ENCODE measurements at regions not wholly inside any gene's neighbourhood (a gene's known extent, or its start where the extent isn't known, plus 50 kb on each side); places are given as distances from the start of the nearest gene placed in this dataset.

DNA sequence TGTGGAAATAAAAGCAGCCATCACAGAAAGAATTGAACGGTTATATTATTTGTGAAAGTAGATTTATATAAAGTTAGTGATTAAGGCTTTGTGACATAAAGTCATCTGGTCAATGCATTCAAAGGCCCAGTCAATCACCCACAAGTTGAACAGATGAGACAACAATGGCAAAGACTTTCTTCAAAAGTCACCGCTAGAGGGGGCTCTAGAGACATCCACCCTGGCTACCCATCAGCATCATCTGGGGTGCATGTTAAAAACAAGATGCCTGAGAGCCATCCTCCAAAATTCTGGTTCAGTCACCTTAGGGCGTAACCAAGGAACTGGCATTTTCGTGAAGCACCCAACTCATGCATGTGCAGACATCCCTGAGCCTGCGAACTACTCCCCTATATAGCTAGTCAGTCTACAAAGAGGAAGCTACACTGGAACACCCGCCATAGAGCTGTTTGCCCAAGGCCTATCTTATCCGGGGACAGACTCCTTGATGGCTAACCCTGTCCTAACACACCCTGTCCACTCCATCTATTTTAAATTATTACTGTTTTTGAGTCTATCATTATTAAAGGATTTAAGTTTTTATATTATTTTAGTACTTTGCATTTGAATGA, 970.5 kb downstream of the UQCRFS1 start:
- DNase-seq = peak; percentile 61

GRCh38 chr19:28239270-28239669, 973.7 kb downstream of the UQCRFS1 start:
- peak; percentile 12 for DNase-seq

DNA sequence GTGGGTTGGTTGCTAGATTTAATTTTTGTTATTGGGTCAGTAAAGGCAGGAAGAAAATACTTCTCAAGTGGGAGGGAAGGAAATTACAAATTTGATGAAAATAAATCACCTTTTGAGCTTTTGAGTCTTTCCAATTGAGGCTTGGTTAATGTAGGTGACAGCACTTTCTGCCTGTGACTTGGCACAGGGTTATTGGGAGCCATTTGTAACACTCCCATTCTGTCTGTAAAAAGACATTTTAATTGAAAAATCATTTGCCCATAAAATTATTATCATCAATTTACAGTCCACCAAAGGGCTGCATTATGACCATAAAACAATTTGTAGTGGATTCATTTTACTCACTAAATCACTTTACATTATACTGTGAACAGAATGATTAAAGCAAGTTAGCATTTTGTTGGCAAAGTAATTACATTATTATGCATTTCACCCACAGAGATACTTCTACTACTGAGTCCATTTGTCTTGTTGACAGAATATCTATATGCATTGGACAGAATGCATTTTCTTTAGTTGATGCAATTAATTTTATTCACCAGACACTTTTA, 974.6 kb downstream of the UQCRFS1 start:
- peak; percentile 88 for DNase-seq

DNA sequence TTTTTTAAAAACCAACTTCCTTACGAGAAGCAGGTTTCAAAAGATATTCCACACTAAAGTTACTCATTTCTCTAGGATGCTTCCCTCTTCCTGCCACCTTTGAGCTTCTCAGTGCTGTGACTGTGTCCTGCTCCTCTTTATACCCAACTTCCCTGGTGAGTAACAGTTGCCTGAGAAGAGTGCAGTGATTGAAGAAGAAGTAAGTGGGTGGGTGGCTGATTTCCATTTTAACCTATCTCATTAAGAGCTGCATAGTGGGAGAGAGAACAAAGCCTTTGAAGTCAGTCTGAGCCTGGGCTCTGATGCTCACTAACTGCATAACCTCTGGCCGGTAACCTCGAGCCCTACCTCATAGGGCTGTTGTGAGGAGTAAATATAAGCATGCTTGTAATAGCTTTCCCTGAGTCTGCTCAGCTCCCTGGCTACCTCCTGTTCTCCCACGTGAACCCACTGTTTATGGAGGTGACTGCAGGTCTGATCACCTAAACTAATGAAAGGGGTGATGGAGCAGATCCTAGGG, 977.3 kb downstream of the UQCRFS1 start:
- DNase-seq = no peak

DNA sequence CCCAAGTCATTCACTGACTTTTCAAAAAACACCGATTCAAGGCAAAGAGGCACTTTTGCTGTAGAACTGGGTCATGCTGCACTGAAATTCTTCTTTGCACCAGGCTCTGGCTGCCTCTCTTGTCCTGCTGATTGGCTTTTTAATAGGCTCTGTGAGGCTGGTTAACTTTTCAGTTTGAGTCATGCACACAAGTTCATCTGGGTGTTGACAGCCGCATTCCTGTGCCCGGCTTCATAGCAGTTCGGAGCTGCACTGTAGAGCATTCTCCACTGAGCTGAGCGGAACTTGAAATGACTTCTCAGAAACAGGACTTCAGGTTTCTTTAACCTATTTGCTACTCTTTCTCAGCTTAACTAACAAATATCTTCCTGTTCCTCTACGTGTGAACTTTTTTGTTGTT, 978.3 kb downstream of the UQCRFS1 start:
- no peak for DNase-seq

GRCh38 chr19:28228854-28229253, 984.1 kb downstream of the UQCRFS1 start:
- DNase-seq = no peak

GRCh38 chr19:28224441-28224840, 988.5 kb downstream of the UQCRFS1 start:
- no peak for DNase-seq

DNA sequence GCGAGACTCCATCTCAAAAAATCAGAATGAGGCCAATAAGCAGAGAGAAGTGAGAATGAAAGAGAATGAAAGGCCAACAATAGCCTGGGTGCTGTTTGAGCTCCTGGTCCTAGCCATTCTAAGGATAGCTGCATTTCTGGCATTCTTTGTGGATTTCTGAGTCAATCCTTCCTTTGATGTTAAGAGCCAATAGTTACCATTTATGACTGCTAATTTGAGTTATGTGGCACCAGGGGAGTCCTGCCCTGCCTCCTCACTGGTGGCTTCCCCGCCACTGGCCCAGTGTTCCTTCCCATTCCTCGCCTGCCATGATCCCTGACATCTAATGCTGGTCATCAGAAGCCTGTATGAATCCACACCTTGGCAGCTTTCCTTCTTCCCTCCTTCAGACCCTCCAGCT, 991.2 kb downstream of the UQCRFS1 start:
- no peak for DNase-seq

DNA sequence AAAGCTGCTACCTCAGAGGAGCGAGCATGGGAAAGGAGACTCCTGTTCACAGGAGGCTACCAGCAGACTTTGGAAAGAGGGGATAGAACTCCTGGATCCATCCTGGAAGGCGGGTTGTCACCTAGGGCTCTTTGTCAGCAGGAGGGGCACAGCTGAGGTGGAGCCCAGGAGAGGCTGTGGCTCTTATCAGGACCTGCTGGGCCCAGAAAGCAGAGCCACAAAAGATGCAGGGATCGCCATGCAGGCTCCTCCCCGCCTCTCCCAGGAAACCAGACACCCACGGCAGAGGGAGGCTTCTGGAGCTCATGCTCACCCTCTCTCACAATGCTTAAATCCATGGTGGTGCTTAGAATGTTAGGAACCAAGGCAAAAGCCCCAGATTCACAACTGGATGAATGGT, 994.2 kb downstream of the UQCRFS1 start:
- DNase-seq = no peak

DNA sequence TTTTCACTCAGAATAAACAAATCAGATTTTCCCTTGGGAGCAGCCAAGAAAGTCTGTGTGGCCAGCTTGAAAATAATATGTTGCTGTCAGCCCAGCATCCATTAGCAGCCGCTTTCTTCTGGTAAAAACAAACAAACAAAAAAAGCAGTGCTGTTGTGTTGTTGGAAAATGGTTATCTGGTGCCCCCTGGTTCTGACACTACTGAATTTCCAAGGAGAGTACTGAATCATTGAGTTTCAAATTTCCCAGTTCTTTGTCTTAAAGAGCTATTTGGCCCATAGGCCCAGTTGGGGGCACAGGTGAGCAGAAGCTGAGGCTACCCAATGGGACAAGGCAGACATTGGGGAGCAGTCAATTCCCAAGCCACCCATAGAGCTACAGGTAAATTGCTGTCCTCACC, 995.9 kb downstream of the UQCRFS1 start:
- DNase-seq = peak; percentile 11

- DNase-seq = no peak
Observed at GRCh38 chr19:28213470-28214082, 999.4 kb downstream of the UQCRFS1 start.

DNA sequence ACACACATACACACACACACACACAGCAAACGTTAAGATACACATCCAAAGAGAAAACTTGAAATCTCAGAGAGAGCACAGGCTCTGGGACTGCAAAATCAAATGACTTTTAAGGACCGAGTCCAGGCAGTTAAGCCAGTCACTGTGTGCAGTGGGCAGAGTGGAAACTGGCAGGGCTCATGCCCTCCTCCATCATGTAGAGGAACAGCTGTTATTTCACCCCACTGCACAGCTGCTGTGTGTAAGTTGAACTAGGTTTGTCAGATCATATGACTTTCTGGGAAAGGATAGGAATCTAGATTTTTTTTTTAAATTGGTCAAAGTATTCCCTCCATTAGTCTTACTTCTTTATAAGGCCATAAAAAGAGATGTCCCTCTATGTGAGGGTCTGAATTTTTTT, 1002.1 kb downstream of the UQCRFS1 start:
- DNase-seq = no peak

GRCh38 chr19:28208745-28209144, 1004.2 kb downstream of the UQCRFS1 start:
- no peak for DNase-seq

- no peak for DNase-seq
Observed at GRCh38 chr19:28207244-28207643, 1005.7 kb downstream of the UQCRFS1 start.

DNA sequence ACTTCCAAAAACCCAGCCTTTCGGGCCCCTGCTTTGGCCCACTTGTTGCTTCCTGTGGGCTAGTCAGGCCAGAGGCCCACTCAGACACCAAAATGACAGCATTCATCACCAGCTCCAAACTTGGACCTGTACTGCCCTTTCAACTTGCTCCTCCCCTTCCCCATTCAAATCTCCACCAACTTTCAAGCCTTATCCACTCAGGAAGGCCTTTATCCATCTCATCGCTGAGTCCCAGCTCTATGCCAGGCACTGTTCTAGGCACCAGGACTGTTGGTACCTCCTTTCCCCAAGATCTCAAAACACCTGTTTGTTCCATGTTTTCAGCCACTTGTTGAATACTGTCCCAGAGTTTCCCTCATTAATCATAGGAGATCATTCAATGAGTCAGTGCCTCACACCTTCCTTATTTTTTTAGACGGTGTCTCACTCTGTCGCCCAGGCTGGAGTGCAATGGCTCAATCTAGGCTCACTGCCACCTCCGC, 1011.4 kb downstream of the UQCRFS1 start:
- no peak for DNase-seq

GRCh38 chr19:28199323-28199722, 1013.6 kb downstream of the UQCRFS1 start:
- DNase-seq = no peak

GRCh38 chr19:28196961-28197360, 1016.0 kb downstream of the UQCRFS1 start:
- no peak for DNase-seq

- DNase-seq = no peak
Observed at GRCh38 chr19:28196101-28196500, 1016.9 kb downstream of the UQCRFS1 start.

DNA sequence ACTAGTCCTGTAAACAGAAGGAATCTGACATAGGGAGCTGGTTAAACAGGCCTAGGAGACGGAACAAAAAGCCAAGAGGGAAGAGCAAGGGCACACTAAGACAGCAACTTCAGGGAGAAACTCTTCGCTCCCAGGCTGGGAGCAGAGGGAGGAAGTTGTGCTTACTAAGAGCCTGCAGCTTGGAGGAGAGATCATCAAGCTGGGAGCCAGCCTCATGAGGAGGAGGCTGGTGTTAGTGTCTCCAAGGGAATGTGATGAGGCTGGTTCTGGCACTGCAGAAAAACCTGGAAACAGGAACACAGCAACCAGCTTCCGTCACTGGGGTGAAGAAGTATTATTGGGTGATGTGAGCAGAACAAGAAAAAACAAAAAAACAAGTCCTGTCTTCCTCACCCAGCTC, 1027.3 kb downstream of the UQCRFS1 start:
- no peak for DNase-seq

DNA sequence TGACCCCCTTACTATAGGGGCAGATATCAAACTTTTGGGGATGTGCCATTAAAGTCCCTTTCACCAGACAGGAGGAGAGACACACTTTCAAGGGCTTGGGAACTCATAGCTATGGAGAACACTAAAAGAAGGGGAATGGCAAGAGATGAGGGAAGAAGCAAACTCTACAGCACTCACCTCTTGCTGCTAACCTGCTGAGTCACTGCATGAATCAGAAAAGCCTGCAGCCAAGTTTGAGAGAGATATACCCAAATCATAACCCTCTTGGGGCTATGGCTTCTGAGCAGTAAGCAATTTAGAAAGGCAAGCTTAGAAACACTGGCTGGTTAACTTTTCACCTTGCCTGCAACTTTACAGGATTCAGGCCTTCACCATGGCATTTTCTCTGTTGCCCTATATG, 1028.0 kb downstream of the UQCRFS1 start:
- no peak for DNase-seq

GRCh38 chr19:28176193-28176592, 1036.8 kb downstream of the UQCRFS1 start:
- no peak for DNase-seq

DNA sequence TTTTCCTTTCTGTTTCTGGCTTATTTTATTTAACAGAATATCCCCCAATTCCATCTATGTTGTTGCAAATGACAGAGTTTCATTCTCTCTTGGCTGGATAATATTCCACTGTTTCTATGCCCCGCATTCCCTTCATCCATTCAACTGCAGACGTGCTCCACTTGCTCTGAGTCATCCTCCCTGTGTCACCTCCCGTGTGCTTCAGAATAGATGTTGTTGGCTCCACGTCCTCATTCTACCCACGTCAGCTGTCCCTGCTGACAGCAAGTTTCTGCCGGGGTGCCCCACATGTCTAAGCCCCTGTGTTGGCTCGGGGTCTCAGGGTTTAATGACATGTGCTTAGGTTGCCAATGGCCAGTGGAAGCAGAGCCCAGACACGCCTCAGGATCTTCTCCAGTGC, 1041.0 kb downstream of the UQCRFS1 start:
- DNase-seq = no peak

DNA sequence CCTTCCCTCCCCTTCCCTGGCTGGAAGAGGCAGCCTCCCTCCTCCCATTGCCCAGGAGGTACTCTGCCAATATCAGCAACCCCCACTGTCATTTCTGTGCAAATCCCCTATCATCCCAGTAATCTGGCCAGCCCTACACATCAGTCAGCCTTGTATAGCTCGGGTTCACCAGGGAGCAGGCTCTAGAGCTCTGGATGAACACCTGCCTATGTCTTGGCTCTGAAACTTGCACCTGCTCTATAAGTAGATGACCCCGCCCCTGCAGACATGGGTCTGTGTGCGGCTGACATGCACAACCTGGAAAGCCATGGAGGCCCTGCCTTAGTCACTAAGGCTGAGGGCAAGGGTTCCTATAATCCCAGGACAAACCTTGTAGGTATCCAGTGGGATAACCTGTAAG, 1042.9 kb downstream of the UQCRFS1 start:
- peak; percentile 94 for DNase-seq

GRCh38 chr19:28169168-28169887, 1043.6 kb downstream of the UQCRFS1 start:
- peak; percentile 47 for DNase-seq

All from NCI-H1105 treated with DMSO at 0.1 percent for 48 hours (cell line).